Right hindlimb (tissue), 1 donor: ENCODE measurements at regions not wholly inside any gene's neighbourhood (a gene's known extent, or its start where the extent isn't known, plus 50 kb on each side); places are given as distances from the start of the nearest gene placed in this dataset.

Source experiments
- DNase-seq: peaks from one replicate; pipeline ENCODE4 v3.0.0-alpha.2; 2018

DNA sequence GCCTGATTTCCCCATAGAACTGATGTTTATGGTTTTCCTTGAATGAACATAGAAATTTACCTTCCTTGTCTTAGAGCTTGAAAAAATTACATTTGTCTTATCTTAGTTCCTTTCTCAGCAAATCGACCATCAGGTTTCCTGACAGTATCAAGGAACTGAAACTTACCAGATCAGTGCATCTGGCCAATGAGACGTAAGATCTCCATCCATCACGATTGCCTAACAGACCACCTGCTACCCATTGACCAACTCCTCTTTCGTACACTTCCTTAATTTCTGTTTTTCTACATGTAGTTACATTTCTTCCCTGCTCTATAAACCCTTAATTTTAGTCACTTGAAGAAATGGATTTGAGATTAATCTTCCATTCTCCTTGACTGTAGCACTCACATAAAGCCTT lies 57.4 kb upstream of the TMPRSS15 start:
- no peak for DNase-seq

DNA sequence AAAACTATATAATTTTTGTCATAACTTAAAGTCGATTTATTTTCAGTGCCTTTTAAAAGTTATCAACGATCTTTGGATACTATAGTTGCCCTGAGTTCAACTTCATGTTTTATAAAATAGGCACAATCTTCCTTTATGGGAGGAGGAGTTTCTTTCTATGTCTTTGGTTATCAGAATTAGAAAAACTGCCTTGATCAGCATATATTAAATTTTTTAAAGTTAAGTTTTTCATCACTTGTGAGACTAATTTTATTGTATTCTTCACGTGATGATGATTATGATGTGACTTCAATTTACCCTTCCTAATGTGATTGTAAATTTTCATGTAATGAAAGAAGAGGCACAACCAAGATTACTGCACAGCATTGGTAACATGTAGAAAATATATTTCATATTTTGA lies 58.2 kb upstream of the TMPRSS15 start:
- no peak for DNase-seq

DNA sequence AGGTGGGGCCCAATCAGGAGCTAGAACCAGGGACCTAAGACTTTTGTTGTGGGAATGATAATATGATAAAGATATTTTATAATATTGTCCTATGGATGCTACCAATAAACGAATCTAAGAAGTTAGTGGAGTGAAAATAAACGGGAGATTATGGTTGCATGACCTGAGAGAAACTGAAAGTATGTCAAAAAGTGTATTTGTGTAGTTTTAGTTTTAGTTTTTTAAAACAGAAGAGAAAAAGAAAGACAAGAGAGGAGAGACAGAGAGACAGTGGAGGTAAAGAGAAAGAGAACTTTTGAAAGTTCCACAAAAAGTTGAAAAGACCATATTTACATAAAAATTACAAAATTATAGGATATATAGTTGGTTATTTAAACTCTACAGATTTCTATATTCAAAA lies 64.1 kb upstream of the TMPRSS15 start:
- no peak for DNase-seq

DNA sequence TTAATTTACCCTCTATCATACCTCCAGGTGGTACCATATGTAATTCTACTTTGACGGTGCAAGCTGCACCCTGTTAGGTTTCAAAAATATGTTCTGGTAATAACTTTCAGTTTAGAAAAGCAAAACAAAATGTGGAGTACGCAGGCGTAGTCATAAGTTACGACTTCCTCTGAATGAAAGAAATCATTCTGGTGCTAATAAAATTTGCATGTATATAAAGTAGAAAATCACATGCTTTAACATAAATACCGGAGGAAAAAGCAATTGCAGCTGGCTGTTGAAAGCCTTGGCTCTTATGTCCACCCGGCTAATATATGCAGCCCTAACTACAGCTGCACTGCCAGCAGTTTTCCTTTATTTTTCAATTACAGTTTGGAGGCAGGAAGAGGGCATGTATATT lies 65.2 kb upstream of the TMPRSS15 start:
- DNase-seq = no peak

DNA sequence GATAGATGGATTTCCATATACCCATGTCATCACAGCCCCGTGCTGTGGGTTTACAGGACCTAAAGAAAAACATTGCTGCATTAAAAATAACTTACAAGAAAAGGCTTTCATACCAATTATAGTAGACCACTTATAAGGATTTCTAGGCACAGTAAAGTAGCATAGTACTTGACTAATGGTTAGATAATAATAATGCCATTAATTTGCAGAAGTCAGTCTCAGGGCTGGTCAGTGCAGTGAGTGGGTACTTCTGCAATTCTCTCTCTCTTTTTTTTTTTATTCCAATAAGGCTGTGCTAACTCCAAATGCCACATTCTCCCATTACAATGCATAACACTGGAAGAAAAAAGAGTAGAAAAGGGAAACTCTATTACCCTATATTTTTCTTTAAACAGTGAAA lies 73.1 kb upstream of the TMPRSS15 start:
- no peak for DNase-seq

DNA sequence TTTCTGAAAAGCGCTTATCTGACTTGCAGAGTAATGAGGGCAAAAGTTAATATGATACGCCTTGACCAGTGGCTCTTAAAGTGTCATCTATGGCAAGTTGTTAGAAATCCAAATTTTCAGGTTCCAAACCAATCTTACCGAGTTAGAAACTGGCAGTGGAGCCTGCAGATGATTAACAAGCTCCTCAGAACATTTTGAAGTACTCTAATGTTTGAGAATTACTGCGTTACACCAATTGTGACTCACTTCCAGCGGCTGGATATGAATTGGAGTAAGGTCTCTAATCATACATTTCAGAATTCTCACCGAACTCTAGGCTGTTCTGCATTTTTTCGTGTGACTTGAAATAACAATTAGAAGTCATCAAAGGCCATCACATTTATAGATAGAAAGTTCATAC lies 73.5 kb upstream of the TMPRSS15 start:
- DNase-seq = no peak

DNA sequence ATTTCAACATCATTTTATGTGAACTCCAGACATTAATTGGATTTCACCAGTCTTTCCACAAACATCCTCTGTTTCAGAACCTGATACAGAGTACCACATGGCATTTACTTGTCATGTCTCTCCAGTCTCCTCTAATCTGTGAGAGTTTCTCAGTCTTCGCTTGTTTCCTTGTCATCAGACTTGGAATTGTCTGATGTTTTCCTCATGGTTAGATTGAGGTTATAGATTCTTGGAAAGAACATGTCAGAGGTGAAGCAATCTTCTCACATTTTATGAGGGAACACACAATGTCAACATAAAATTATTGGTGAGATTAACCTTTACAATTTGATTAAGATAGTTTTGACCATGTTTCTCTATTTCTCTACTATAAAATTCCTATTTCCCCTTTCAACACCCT lies 74.9 kb upstream of the TMPRSS15 start:
- DNase-seq = no peak

DNA sequence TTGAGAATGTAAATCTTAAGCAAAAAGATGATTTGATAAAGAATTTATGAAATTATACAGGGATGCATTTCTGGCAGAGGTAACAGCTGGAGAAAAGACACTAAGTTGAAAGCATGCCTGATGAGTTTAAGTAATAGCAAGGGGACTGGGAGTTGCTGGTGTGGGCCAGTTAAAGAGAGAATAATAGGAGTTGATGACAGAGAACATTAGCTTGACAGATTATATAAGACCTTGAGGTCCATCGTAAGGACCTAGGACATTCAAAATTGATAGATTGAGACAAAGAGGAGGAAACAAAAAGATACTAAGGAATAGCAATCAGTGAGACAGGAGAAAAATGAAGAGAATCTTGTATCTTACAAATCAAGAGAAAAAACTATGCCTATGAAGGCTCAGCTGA lies 84.7 kb upstream of the TMPRSS15 start:
- DNase-seq = no peak

DNA sequence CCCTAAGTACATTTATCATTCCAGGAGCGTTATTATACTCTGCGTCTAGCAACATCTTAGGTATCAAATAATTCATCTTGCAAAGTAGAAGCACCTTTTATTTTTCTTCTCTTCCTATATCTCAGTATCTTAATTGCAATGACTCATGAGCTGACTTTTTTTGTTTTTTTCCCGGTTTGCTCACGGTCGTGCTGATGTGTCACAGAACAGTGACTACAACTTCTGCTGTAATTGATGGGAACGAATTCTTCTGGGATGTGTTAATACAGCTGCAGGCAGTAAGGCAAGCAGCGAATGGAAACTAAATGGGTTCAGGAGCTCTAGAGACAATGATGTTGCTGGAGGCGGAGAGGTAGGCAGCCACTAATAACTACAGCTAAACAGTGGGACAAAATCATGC lies 89.8 kb upstream of the TMPRSS15 start:
- DNase-seq = no peak

DNA sequence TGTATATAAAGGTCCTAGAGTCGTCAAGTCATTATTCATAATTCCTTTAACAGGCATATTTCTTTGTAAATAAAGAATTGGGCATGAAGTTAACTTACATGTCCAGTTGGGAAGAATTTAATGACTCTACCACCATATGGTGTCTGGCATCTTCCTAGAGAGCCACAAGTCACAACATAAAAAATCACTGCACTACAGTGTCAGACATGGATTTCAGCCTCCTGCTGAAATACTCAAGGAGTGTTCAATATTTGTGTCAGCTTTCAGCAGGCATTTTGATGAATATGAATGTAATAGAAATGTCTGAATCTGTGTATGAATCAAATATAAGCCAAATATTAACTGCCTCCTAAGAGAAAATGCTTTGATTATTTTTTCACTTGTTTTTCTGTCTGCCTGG lies 91.9 kb upstream of the TMPRSS15 start:
- no peak for DNase-seq

DNA sequence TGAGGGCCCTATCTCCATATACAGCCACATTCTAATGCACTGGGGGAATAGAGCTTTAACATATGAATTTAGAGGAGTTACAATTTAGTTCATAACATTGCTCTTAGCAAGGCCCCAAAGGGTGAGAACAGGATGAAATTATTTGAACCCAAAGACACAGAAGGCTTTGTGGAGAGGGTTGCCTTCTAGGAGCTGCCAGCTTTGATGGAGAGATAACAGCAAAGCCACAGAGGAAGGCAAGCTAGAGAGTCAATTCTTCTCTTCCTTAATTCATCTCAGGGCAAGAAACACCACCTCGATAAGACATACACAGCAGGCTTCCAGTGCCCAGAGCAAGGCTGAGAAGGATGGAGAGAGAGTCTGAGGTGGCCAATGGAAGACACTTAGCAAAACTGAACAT lies 94.8 kb upstream of the TMPRSS15 start:
- no peak for DNase-seq

DNA sequence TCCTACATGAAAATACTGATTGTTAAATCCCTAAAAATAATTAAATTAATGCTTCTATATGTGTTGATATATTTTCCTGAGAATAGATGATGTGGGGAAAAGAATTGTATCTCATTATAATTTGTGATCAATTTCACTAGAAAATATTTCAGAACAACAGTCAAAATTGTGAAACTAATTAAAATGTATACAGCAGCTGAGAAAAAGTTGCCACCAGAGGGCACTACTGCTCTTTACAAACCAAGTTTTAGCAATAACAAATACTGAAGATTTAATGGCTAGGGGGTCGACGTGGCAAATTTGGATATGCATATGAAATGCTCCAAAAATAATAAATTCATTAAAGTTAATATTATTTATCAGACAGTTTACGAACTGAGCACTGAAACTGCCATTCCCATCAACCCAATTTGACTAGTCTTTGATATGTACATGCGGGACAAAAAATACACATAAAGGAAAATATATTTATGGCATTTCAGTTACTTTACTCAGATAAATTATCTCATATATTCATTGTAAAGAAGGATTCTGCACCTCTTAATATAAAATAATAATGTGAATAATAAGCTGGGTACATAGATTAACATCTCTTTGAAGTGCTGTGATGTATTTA lies 96.3 kb upstream of the TMPRSS15 start:
- DNase-seq = no peak

DNA sequence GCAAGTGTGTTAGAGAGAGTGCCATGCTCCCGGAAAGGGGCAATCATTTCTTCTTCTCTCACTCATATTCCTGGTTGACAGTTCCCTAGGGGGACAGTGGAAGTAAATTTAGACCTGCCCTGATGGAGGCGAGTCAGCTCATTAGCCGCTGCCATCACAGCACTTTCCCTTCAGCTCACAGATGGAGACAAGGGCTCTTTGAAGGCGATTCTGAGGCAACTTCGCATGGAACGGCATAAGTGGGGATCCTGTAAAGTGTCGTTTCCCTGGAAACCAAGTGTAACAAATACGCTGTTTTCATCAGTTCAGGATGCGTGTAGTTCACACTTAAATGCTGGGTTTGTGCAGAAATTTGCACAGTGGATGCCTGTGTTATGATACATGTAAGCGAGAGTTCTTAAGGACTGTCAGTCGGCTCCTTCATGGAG lies 114.5 kb upstream of the TMPRSS15 start:
- DNase-seq = no peak

DNA sequence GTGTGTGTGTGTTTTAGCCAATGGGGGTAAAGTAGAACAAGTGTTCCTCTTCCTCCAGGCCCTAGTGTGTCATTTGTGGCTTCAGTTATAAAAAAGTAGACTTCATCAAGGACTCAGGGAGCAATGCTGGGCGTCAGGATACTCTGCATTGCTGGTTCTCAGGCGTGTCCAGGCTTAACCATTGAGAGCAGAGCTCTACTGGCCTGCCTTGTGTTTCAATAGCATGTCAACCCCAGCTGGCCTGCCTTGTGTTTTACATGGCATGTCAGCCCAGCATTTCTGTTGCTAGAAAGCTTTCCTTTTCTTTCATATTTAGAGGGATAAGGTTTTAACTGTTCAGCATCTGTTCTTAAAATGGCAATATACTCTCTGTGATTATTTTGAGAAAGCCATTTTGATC lies 117.6 kb upstream of the TMPRSS15 start:
- DNase-seq = no peak

DNA sequence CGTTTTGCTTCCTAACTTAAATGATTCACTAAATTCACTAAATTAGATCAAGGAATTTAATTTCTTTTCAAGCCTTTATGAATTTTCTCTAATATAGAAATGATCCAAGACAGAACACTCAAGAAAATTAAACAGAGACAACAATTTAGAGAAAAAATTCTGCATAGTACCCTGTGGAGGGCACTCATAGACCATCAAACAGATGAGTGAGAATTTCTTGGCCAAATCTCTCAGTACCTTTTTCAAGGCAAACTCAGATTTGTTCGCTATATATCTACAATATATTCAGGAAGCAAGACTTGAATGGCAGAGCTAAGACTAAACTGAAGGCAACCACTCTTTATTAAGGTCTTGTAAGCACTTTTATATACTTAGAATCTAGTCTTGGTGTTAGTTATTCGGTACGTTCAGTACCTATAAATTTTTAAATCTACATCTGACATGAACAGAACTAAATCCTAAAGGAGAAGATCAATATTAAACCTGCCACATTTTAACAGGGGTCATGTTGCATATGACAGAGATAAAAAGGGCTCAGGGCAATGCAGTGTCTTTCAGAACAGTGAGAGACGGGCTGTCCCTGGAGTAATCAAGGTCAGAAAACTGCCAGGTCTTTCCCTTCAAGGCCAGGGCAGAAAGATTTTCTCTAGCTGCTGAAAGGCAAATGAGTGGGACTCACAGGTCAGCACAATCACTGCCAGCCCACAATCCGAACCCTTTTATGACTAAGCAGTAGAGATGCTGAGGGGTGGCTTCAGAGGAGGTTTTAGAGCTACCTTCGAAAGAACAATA lies 118.8 kb upstream of the TMPRSS15 start:
- DNase-seq = no peak

DNA sequence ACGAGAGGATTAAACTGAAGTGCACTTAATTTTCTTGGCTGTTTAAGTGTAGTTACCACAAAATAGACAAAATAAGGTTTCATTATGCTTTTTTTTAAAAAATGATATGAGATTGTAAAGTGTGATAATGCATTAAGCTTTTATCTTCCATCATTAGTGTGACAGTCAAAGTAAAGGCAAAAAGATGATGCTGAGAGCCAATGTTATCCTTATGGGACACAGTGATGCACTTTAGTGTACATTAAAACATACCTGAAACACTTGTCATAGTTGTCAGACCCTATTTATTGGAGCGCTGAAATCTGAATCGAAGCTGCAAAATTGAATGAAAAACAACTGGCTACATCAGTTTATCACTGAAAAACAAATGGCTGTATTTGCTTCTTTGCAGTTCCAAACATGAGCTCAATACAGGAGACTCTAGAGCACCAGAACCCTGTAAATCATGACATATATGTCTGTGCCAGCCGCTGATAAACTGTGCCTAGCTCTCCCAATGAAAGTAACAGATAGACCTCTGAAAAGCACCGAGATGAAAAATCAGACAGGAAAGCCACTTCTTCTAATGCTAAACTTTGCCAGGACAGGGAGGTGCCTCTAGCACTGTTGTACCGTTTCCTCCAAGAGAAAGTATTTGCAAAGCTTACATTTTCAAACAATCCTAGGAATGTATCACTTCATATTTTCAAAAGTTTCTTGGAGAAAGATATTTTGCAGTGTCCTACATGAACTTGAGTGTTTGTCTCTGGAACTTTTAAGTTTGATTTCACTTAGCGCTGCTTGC lies 120.7 kb upstream of the TMPRSS15 start:
- DNase-seq = no peak

DNA sequence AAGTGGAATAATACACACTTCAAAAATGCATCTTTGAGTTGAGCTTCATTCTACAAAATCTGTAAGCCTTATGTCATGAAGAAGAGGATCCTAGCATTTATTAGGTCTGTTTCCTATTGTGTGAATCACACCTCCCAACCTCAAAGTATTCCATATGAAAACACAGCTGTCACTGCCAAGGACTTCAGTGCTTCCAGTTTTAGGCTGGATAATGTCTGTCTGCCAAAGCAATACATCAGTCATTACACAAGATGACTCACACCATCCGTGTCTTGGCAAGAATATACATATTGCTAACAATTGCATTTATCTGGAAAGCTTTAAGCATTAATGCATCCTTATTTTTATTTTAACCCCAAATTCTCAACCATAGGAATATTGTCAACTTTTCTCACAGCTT lies 125.7 kb upstream of the TMPRSS15 start:
- DNase-seq = peak; percentile 69

DNA sequence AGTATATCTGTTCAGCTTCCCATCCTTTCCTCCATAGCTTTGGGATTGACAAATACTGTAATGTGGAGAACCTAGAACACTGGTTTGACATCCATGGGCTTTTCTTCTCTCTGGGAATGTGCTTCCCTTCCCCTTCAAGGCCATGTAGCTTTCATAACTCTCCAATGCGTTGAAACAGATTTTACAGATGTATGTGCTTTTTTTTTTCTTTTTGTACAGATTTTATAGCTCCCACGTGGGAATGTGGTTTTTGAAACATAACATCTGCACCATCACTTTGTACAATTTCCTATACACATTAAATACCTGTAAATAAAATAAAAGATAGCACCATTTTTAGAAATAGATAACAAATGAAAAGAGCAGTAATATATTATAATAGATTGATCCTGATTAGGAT lies 138.5 kb upstream of the TMPRSS15 start:
- DNase-seq = no peak

DNA sequence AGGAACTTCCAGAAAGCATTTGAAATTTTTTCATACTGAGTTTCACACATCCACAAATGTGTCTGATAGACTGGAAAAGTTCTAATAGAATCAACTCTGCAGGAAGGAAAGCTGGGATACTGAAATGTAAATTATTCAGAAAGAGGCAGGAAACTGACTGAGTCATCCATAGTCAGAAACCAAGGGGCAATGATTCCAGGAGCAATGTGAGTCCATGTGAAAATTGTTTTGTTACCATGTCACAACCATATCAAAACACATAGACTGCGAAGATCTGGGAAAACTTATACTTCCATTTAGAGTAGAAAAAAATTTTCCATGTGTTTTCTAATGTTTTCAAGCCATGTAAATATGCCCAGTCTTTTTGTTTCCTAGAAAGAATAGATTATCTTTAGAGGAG lies 142.3 kb upstream of the TMPRSS15 start:
- DNase-seq = no peak

DNA sequence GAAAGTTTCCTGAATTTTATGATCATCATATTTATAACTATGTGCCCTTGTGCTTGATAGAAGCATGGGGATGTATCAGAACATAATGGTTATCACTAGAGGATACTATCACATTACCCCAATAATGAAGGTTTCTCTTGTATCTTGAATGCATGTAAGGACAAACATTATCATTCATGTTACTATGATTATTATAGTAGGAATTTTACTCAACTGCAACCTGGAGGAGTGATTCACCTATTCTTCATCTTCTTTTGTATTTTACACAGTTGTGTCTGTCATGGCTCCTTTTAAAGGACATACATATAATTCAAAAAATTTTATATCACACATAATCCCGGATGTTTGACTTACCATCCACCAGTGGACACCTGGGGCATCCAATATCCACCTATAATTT lies 143.8 kb upstream of the TMPRSS15 start:
- DNase-seq = no peak

DNA sequence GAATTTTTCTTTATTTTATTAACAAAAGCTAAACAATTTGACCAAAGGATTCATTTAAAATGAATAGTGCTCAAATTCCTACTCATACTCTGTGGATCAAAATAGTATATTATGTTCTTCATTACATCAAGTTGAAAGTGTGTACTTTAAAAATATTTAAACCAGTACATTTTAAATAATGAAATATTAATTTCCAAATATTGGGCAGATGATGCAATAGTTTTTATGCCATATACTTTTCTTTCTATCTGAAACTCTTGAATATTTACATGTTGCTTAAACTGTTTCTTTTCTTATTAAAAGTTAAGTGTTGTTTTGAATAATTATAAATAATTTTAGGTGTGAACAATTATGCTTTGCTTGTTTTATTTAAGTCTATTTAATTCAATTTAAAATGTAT lies 144.7 kb upstream of the TMPRSS15 start:
- DNase-seq = no peak

DNA sequence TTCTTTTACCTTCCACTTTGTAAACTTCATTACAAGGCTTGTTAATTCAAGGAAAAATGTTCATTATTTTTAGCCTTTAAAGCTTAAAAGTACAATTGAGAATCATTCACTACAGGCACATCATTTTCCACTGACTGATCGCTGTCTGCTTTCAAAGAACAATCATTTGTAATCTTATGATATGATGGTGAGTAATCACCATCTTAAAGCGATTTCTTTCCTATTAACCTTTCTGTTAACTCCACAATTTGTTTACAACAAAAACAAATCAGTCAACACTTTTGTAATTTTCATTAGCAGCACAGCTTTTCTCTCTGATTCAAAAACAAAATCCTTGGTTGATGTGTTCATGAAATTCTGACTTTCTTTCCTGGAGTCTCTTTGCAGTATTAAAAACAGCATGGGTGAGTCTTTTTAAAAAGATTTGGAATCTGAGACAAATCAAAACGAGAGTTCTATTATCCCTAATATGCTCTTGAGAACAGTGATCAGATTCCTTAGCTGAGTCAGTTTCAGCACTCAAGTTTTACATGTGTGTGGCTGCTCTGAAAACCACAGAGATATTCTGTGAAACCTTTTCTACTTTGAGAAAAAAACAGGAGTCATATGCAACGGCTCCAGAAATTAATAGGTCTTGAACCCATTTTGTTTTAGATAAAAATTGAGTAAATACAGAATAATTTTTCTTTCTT lies 145.8 kb upstream of the TMPRSS15 start:
- DNase-seq = no peak

DNA sequence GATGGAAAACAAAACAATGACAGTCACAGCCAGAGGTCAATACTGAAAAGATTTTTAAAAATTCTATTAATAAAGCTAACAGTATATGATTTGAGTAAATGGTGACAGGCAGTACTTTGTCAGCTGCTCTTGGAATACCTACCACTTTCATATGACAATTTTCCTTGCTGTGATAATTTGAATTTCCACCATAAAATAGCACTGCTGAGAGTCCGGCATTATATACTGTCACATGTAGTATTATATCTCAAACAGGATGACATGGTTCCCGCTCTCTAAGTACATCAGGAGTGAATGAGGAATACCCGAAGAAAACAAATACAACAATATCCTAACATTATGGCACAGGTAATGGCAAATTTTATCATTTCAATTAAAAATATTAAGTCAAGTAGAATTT lies 146.8 kb upstream of the TMPRSS15 start:
- no peak for DNase-seq

DNA sequence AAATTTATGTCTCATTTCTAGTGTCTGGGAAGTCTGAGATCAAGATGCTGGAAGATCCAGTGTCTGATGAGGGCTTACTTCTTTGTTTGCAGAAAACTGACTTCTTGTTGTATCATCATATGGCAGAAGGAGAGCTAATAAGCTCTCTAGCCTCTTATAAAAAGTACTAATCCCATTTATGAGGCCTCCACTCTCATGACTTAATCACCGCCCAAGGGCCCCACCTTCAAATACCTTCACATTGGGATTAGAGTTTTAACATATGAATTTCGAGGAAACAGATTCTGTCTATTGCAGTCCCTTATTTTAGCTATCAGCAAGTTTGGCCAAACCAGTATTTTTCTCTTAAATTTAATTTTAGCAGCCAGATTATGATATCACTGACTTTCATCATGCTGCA lies 150.2 kb upstream of the TMPRSS15 start:
- no peak for DNase-seq
